Neuronal stem cell (in vitro differentiated cells): ENCODE measurements at regions not wholly inside any gene's neighbourhood (a gene's known extent, or its start where the extent isn't known, plus 50 kb on each side); places are given as distances from the start of the nearest gene placed in this dataset.
"Not testable (repeated sequence)": the region's sequence is repeated elsewhere in the genome, so short reads cannot be mapped to it uniquely, and the experiment has no call there.

ENCODE experiments used
- DNase-seq: peaks from one replicate; pipeline ENCODE4 v3.0.0-alpha.2; 2013; ENCODE audit warnings: low spot score
- H2AFZ ChIP-seq: one replicate; pipeline ENCODE4 v1.6.1; 2013; ENCODE audit warnings: mild to moderate bottlenecking, low read length, inconsistent platforms
- H2AK5ac ChIP-seq: 2 replicates; pipeline ENCODE4 v1.6.1; 2013; ENCODE audit warnings: low read depth, mild to moderate bottlenecking, inconsistent platforms, low read length, moderate library complexity, mixed read lengths
- H2BK120ac ChIP-seq: 2 replicates; pipeline ENCODE4 v1.6.1; 2013; ENCODE audit warnings: low read depth, mild to moderate bottlenecking, inconsistent platforms, low read length, moderate library complexity, mixed read lengths
- H2BK12ac ChIP-seq: one replicate; pipeline ENCODE4 v1.6.1; 2013; ENCODE audit warnings: low read length, inconsistent platforms
- H2BK15ac ChIP-seq: 2 replicates; pipeline ENCODE4 v1.6.1; 2013; ENCODE audit warnings: mild to moderate bottlenecking, low read length, inconsistent platforms, mixed read lengths
- H2BK5ac ChIP-seq: one replicate; pipeline ENCODE4 v1.6.1; 2013; ENCODE audit warnings: inconsistent platforms, mild to moderate bottlenecking, low read length, moderate library complexity
- H3K14ac ChIP-seq: one replicate; pipeline ENCODE4 v1.6.1; 2013; ENCODE audit warnings: low read length, inconsistent platforms
- H3K18ac ChIP-seq: 2 replicates; pipeline ENCODE4 v1.6.1; 2013; ENCODE audit warnings: low read length, inconsistent platforms
- H3K23ac ChIP-seq: 2 replicates; pipeline ENCODE4 v1.6.1; 2013; ENCODE audit warnings: low read depth, mild to moderate bottlenecking, mixed read lengths, low read length, inconsistent platforms; ENCODE audit not compliant: poor library complexity
- H3K27ac ChIP-seq: replicated peaks from 3 replicates; pipeline ENCODE4 v1.5.1; 2013; ENCODE audit warnings: low read length, inconsistent platforms
- H3K27me3 ChIP-seq, 3 experiments: 2 replicates each; pipeline ENCODE4 v1.6.1; 2013; ENCODE audit warnings: low read length in 3 of 3, mild to moderate bottlenecking in 2 of 3, inconsistent platforms in 1 of 3, low read depth in 1 of 3, mixed read lengths in 1 of 3, moderate library complexity in 1 of 3; ENCODE audit not compliant: control insufficient read depth in 3 of 3, insufficient read depth in 3 of 3
- H3K36me3 ChIP-seq, 2 donors: replicated peaks in 1 of 2; 2 replicates each; pipeline ENCODE4 v1.6.1; 2013; ENCODE audit warnings: low read length in 2 of 2; ENCODE audit not compliant: control insufficient read depth in 2 of 2, insufficient read depth in 2 of 2
- H3K4ac ChIP-seq: 2 replicates; pipeline ENCODE4 v1.6.1; 2013; ENCODE audit warnings: inconsistent platforms, mild to moderate bottlenecking, low read length, moderate library complexity
- H3K4me1 ChIP-seq, 2 donors: 1 replicate in 1 of 2; 2 replicates in 1 of 2; pipeline ENCODE4 v1.6.1; 2013; ENCODE audit warnings: low read length in 2 of 2, low read depth in 1 of 2; ENCODE audit not compliant: control insufficient read depth in 2 of 2, insufficient read depth in 1 of 2
- H3K4me2 ChIP-seq: one replicate; pipeline ENCODE4 v1.6.1; 2013; ENCODE audit warnings: mild to moderate bottlenecking, low read length, inconsistent platforms; ENCODE audit not compliant: insufficient read depth, poor library complexity, severe bottlenecking
- H3K4me3 ChIP-seq, 2 donors: 2 replicates each; pipeline ENCODE4 v1.5.1; 2013; ENCODE audit warnings: low read length in 2 of 2, mild to moderate bottlenecking in 2 of 2, inconsistent platforms in 1 of 2, moderate library complexity in 1 of 2
- H3K79me1 ChIP-seq: one replicate; pipeline ENCODE4 v1.6.1; 2013; ENCODE audit warnings: low read depth, mild to moderate bottlenecking, inconsistent platforms, low read length, moderate library complexity
- H3K9ac ChIP-seq: one replicate; pipeline ENCODE4 v1.6.1; 2013; ENCODE audit warnings: mild to moderate bottlenecking, low read depth, low read length, inconsistent platforms; ENCODE audit not compliant: poor library complexity
- H3K9me3 ChIP-seq, 2 donors: replicated peaks in 1 of 2; 2 replicates each; pipeline versions ENCODE3 to v1.6.1; 2013; ENCODE audit warnings: low read length in 2 of 2, mild to moderate bottlenecking in 2 of 2, inconsistent platforms in 1 of 2, low read depth in 1 of 2, mixed read lengths in 1 of 2, moderate library complexity in 1 of 2; ENCODE audit not compliant: control insufficient read depth in 2 of 2, insufficient read depth in 1 of 2
- H4K8ac ChIP-seq: one replicate; pipeline ENCODE4 v1.6.1; 2013; ENCODE audit warnings: low read depth, mild to moderate bottlenecking, inconsistent platforms, low read length, moderate library complexity
- H4K91ac ChIP-seq: one replicate; pipeline ENCODE4 v1.6.1; 2013; ENCODE audit warnings: low read length, low read depth, mild to moderate bottlenecking, inconsistent platforms; ENCODE audit not compliant: poor library complexity
- WGBS, 2 donors: extraction: QIAGEN DNeasy Blood & Tissue Kit; methylation state at CpG; one replicate each; pipeline ENCODE4 v1.1.7; 2013; ENCODE audit warnings: missing lambda C conversion rate in 2 of 2, mixed read lengths in 1 of 2; ENCODE audit not compliant: insufficient read length in 2 of 2, insufficient replicate concordance in 1 of 2; ENCODE audit errors: extremely low coverage in 2 of 2; 5-methylcytosine and 5-hydroxymethylcytosine counted together

- Histone ChIP-seq H2BK12ac (no peak overlapping the region), H3K79me1 (no peaks in the 10 kb centered on the region), H3K27me3 (no peaks in the 10 kb centered on the region), H3K4me2 (no peak overlapping the region), H3K27ac (no peak overlapping the region), H3K23ac (no peak overlapping the region), H2AFZ (no peak overlapping the region), H3K9ac (no peak overlapping the region), H3K9me3 (no peaks in the 10 kb centered on the region), H3K36me3 (no peaks in the 10 kb centered on the region), H3K18ac (no peak overlapping the region), H2AK5ac (no peak overlapping the region), H3K4ac (no peak overlapping the region), H4K8ac (no peak overlapping the region), H3K14ac (no peak overlapping the region), H3K4me3 (no peak overlapping the region), H2BK5ac (no peak overlapping the region), H2BK15ac (no peak overlapping the region), H4K91ac (no peak overlapping the region), H3K4me1 (no peaks in the 10 kb centered on the region), H2BK120ac (no peak overlapping the region)
- no CpG with 5 or more reads among the region's 2 CpGs for WGBS, 2 donors
- no peak for DNase-seq
Measured at GRCh38 chr2:116162395-116162794, 1652.1 kb upstream of the DDX18 start.

- Histone ChIP-seq H3K36me3 (no peaks in the 10 kb centered on the region), H2AFZ (no peak overlapping the region), H3K27ac (no peak overlapping the region), H3K4me1 (no peaks in the 10 kb centered on the region), H2BK12ac (no peak overlapping the region), H3K9me3 (no peaks in the 10 kb centered on the region), H3K4ac (no peak overlapping the region), H2BK120ac (no peak overlapping the region), H3K4me3 (no peak overlapping the region), H3K9ac (no peak overlapping the region), H3K14ac (no peak overlapping the region), H4K8ac (no peak overlapping the region), H4K91ac (no peak overlapping the region), H3K27me3 (no peaks in the 10 kb centered on the region), H3K23ac (no peak overlapping the region), H2AK5ac (no peak overlapping the region), H2BK15ac (no peak overlapping the region), H3K79me1 (no peaks in the 10 kb centered on the region), H3K4me2 (no peak overlapping the region), H2BK5ac (no peak overlapping the region), H3K18ac (no peak overlapping the region)
- no peak for DNase-seq
Measured at GRCh38 chr2:116167107-116167506, 1647.4 kb upstream of the DDX18 start.

- Histone ChIP-seq H3K4ac (no peak overlapping the region), H2BK15ac (no peak overlapping the region), H3K79me1 (no peaks in the 10 kb centered on the region), H3K14ac (no peak overlapping the region), H2BK120ac (no peak overlapping the region), H3K27ac (no peak overlapping the region), H3K18ac (no peak overlapping the region), H4K91ac (no peak overlapping the region), H3K36me3 (no peaks in the 10 kb centered on the region), H4K8ac (no peak overlapping the region), H3K27me3 (no peaks in the 10 kb centered on the region), H2AK5ac (no peak overlapping the region), H3K4me3 (no peak overlapping the region), H3K4me1 (no peaks in the 10 kb centered on the region), H2BK12ac (no peak overlapping the region), H2AFZ (no peak overlapping the region), H3K23ac (no peak overlapping the region), H3K9ac (no peak overlapping the region), H3K9me3 (no peaks in the 10 kb centered on the region), H3K4me2 (no peak overlapping the region), H2BK5ac (no peak overlapping the region)
- WGBS, 2 donors, result no CpG with 5 or more reads among the region's 3 CpGs
- DNase-seq, result no peak
Measured at GRCh38 chr2:116180072-116180471, 1634.4 kb upstream of the DDX18 start.

DNA sequence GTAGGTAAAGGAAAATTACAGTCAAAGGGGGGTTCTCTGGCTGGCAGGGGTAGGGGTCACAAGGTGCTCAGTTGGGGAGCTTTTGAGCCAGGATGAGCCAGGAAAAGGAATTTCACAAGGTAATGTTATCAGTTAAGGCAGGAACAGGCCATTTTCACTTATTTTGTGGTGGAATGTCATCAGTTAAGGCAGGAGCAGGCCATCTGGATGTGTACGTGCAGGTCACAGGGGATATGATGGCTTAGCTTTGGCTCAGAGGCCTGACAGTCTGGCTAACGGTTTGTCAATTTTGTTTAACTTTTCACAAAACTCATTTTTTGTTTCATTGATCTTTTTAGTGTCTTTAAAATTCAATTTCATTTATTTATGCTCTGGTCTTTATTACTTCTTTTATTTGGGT lies 1623.8 kb upstream of the DDX18 start:
- not testable (repeated sequence) for H3K4me2 ChIP-seq, DNase-seq, H3K9me3 ChIP-seq, H3K79me1 ChIP-seq, H2BK15ac ChIP-seq, H3K27ac ChIP-seq, H4K8ac ChIP-seq, H3K4ac ChIP-seq, H3K14ac ChIP-seq, H2AK5ac ChIP-seq, H2BK120ac ChIP-seq, H2AFZ ChIP-seq, H2BK5ac ChIP-seq, H3K23ac ChIP-seq, H3K4me1 ChIP-seq, H3K27me3 ChIP-seq, H2BK12ac ChIP-seq, H3K36me3 ChIP-seq, H3K4me3 ChIP-seq, H4K91ac ChIP-seq, H3K18ac ChIP-seq, H3K9ac ChIP-seq
- no CpG with 5 or more reads among the region's 2 CpGs for WGBS, 2 donors
